GM13976 (cell line): ENCODE measurements at regions not wholly inside any gene's neighbourhood (a gene's known extent, or its start where the extent isn't known, plus 50 kb on each side); places are given as distances from the start of the nearest gene placed in this dataset.

Experiments used
- DNase-seq: peaks from one replicate; pipeline ENCODE4 v3.0.0; 2012; ENCODE audit warnings: low spot score
- CTCF ChIP-seq: IDR thresholded peaks from 2 replicates; pipeline ENCODE4 v1.5.1; 2012; ENCODE audit warnings: borderline replicate concordance, mild to moderate bottlenecking; ENCODE audit not compliant: insufficient read depth; ENCODE audit errors: extremely low read depth, missing control alignments, control extremely low read depth
- in situ Hi-C: fragments of 300-500 bp; cut with MboI; formaldehyde crosslinking; loops from one replicate; pipeline ENCODE4 v1.12.0; 2022; ENCODE audit warnings: low sequenced_read_pairs, mixed read lengths, inconsistent platforms; ENCODE audit not compliant: unreplicated experiment

DNA sequence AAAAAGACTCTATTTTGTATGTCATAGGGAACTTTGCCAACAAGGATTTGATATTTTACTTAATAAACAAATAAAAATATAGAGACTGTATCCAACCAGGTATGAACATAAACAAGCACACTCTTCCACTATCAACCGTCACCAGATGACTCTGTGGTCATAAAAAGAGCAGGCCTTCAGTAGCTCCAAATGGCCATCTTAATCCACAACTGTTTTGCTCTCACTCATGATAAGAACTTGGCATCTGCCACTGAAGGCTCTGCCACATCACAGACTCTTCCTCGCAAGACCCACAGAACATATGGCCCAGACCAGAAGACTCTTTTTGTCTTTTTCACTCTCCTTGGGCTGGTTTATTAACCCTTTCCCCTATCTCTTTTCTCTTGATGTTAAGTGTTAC lies 98.7 kb upstream of the POM121L12 start:
- no peak for DNase-seq
- in situ Hi-C loops = no loop called here
- TF ChIP-seq CTCF = no peak

- in situ Hi-C loops = no loop called here
- DNase-seq = no peak
Observed at GRCh38 chr7:52928591-52928990, 106.8 kb upstream of the POM121L12 start.

DNA sequence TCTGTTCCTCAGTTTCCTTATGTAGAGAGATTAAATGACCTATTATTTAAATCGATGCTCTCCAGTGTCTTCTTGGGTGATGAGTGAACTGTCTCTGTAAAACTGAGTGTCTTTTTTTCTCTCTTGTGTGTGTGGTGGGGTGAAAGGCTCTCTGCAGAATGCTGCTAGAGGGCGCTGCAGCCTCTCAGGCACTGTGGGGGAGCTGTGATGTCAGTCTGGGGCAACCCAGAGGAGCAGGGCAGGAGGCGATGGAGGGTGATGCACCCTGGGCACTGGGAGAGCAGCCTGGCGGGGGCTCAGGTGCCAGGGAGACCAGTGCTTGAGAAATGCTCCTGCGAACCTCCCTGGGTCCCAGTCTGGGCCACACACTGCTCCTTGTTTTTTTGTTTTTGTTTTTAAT lies 110.1 kb upstream of the POM121L12 start:
- no peak for DNase-seq
- TF ChIP-seq CTCF = no peak
- in situ Hi-C loops = no loop called here

More at GRCh38 chr7:52928591-52928990, 106.8 kb upstream of the POM121L12 start:
- TF ChIP-seq CTCF = no peak

DNA sequence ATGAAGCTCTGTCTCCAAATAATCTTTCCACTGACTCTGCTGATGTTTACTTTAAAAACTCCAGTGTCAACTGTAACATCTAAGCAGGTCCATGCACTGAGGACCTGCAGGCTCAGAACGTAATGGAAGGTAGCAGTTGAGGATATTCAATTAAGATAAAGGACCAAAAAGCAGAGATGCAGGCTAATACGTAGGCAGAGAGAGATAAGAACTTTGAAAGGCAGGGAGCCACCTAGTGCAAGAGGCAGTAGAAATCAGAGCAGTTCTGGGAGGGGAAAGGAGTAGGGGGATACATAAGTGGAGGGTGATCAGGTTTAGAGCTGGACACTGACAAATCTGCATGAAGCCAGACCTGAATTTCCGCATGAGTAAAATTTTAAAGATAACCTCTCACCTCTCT lies 114.5 kb upstream of the POM121L12 start:
- in situ Hi-C loops = no loop called here
- DNase-seq = no peak
- no peak for TF ChIP-seq CTCF

GRCh38 chr7:52917982-52918578 lies 117.4 kb upstream of the POM121L12 start:
- DNase-seq = no peak
- peak; percentile 20 for TF ChIP-seq CTCF
- in situ Hi-C loops = no loop called here

- DNase-seq = no peak
- TF ChIP-seq CTCF = no peak
- in situ Hi-C loops = no loop called here
Observed at GRCh38 chr7:52911795-52912194, 123.6 kb upstream of the POM121L12 start.

- in situ Hi-C loops = no loop called here
- TF ChIP-seq CTCF = no peak
- no peak for DNase-seq
Observed at GRCh38 chr7:52911326-52911725, 124.1 kb upstream of the POM121L12 start.
